ENCODE measurements at regions not wholly inside any gene's neighbourhood (a gene's known extent, or its start where the extent isn't known, plus 50 kb on each side); places are given as distances from the start of the nearest gene placed in this dataset.

DNA sequence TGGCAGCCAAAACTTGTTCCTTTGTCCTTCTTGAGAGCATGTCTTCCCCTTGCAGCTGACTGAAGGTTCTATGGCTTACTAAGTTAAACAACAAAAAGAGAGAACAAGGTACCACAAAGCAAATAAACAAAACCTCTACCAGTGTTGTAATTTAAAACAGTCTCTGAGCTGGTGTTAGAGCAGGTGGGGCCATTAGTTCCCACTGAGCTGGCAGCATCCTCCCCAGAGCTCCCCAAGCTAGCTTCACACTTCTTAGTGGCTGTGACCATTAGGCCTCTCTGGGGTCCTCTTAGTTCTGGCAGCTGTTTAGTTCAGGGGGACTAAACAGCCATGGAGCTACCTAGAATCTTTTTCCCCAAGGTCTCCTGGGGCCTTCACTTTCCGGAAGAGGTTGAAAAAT lies 128.6 kb upstream of the ELL2 start:
- TF ChIP-seq, protein P1, sequence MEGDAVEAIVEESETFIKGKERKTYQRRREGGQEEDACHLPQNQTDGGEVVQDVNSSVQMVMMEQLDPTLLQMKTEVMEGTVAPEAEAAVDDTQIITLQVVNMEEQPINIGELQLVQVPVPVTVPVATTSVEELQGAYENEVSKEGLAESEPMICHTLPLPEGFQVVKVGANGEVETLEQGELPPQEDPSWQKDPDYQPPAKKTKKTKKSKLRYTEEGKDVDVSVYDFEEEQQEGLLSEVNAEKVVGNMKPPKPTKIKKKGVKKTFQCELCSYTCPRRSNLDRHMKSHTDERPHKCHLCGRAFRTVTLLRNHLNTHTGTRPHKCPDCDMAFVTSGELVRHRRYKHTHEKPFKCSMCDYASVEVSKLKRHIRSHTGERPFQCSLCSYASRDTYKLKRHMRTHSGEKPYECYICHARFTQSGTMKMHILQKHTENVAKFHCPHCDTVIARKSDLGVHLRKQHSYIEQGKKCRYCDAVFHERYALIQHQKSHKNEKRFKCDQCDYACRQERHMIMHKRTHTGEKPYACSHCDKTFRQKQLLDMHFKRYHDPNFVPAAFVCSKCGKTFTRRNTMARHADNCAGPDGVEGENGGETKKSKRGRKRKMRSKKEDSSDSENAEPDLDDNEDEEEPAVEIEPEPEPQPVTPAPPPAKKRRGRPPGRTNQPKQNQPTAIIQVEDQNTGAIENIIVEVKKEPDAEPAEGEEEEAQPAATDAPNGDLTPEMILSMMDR (IDR thresholded peaks at IDR 0.05; ENCODE audit: insufficient read depth, low read length): no peak
- TF ChIP-seq POLR2AphosphoS5 (IDR thresholded peaks at IDR 0.05; ENCODE audit: low read depth) (no peak), GABPA (IDR thresholded peaks at IDR 0.05; ENCODE audit: low read depth) (no peak), SPI1 (IDR thresholded peaks at IDR 0.05; ENCODE audit: borderline replicate concordance, low read depth) (no peak)
